ENCODE measurements at regions not wholly inside any gene's neighbourhood (a gene's known extent, or its start where the extent isn't known, plus 50 kb on each side); places are given as distances from the start of the nearest gene placed in this dataset.
A peak's percentile ranks its signal among the peaks of the same experiment; 100 is the strongest.
"Not testable (repeated sequence)": the region's sequence is repeated elsewhere in the genome, so short reads cannot be mapped to it uniquely, and the experiment has no call there.

DNA sequence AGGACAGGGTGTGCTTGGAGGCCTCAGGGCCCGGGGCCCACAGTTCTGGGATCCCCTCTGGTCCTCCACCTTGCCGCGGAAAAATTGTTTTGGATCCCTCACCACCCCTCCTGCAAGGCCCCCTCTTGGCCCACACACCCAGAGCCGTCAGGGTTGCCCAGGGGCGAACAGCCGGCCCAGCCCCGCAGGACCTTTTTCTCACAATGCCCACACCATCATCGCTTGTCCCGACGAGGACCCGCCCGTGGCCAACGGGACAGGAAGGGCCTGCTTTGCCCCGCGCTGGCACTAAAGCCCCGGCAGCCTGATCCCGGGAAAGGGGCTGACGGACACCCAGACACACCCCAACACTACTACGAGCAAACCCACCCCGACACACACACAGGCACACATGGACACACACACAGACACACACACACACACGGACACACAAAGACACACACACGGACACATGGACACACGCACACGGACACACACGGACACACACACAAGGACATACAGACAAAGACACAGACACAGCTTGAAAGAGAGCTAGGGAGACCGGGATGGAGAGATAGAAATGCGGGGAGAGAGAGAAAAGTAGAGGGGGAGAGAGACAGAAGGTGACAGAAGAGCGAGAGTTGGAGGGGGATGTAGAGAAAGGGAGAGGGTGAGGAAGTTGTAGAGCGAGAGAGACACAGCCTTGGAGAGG lies 1493.5 kb upstream of the DEFB115 start:
- intact Hi-C loops (cut with DNase I) = no loop called here
- Histone ChIP-seq H3K27me3 (ENCODE audit: control insufficient read depth, insufficient read depth, low read length) (no peaks in the 10 kb centered on the region), H3K36me3 (ENCODE audit: control insufficient read depth in 2 of 3, insufficient read depth in 3 of 3, low read length in 3 of 3) (no peaks in the 10 kb centered on the region), H3K4me1 (ENCODE audit: control insufficient read depth in 2 of 3, insufficient read depth in 2 of 3, low read depth in 1 of 3, low read length in 3 of 3) (no peaks in the 10 kb centered on the region), H3K9me3 (ENCODE audit: control insufficient read depth in 2 of 3, insufficient read depth in 1 of 3, low read length in 3 of 3) (no peaks in the 10 kb centered on the region), H3K9ac (ENCODE audit: low read length in 3 of 3) (no peak overlapping the region), H3K27ac (ENCODE audit: low read depth in 2 of 2, low read length in 2 of 2) (no peak overlapping the region), H3K4me3 (ENCODE audit: low read length in 3 of 3) (no peak overlapping the region)
- TF ChIP-seq, protein P1, sequence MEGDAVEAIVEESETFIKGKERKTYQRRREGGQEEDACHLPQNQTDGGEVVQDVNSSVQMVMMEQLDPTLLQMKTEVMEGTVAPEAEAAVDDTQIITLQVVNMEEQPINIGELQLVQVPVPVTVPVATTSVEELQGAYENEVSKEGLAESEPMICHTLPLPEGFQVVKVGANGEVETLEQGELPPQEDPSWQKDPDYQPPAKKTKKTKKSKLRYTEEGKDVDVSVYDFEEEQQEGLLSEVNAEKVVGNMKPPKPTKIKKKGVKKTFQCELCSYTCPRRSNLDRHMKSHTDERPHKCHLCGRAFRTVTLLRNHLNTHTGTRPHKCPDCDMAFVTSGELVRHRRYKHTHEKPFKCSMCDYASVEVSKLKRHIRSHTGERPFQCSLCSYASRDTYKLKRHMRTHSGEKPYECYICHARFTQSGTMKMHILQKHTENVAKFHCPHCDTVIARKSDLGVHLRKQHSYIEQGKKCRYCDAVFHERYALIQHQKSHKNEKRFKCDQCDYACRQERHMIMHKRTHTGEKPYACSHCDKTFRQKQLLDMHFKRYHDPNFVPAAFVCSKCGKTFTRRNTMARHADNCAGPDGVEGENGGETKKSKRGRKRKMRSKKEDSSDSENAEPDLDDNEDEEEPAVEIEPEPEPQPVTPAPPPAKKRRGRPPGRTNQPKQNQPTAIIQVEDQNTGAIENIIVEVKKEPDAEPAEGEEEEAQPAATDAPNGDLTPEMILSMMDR (IDR thresholded peaks at IDR 0.05; ENCODE audit: borderline replicate concordance, extremely low read depth, insufficient read depth) = no peak
- FAIRE-seq = no peak
- DNase-seq = no peak

DNA sequence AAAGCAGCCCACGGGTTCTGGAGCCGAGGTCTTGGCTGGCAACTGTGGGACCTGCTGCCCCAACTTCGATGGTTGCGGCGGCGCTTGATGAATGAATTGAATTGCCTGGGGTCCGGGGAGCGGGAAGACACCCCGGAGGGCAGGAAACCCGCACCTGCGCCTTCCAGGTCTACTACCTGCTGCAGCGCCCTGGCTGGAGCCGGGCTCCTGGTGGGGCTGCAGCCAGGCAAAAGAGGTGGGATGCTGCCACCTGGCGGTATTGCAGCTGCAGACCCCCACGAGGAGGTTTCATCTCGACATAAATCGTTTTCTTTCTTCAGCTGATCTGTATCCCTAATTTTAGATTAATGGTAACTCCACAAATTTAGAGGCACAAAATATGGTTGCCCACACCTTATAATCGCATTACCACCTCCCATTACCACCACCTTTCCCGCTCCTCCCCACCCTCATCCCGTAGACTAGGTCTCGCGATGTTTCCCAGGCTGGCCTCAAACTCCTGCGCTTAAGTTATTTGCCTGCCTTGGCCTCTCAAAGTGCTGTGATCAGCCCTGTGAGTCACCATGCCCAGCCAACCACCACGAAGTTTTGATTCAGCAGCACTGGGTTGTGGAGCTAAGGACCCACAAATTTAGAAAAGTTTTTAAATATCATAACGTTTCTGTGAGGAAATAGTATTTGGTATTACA lies 1492.4 kb upstream of the DEFB115 start:
- peak in 1 of 5 donors; percentile 58 for DNase-seq
- H3K27ac ChIP-seq (ENCODE audit: low read depth in 2 of 2, low read length in 2 of 2); H3K4me3 ChIP-seq (ENCODE audit: low read length in 3 of 3); intact Hi-C loops (cut with DNase I); H3K9me3 ChIP-seq (ENCODE audit: control insufficient read depth in 2 of 3, insufficient read depth in 1 of 3, low read length in 3 of 3); H3K9ac ChIP-seq (ENCODE audit: low read length in 3 of 3); H3K27me3 ChIP-seq (ENCODE audit: control insufficient read depth, insufficient read depth, low read length); FAIRE-seq; H3K36me3 ChIP-seq (ENCODE audit: control insufficient read depth in 2 of 3, insufficient read depth in 3 of 3, low read length in 3 of 3); H3K4me1 ChIP-seq (ENCODE audit: control insufficient read depth in 2 of 3, insufficient read depth in 2 of 3, low read depth in 1 of 3, low read length in 3 of 3): not testable (repeated sequence)
- TF ChIP-seq, protein P1 (IDR thresholded peaks at IDR 0.05; ENCODE audit: borderline replicate concordance, extremely low read depth, insufficient read depth) = peak; percentile 39

DNA sequence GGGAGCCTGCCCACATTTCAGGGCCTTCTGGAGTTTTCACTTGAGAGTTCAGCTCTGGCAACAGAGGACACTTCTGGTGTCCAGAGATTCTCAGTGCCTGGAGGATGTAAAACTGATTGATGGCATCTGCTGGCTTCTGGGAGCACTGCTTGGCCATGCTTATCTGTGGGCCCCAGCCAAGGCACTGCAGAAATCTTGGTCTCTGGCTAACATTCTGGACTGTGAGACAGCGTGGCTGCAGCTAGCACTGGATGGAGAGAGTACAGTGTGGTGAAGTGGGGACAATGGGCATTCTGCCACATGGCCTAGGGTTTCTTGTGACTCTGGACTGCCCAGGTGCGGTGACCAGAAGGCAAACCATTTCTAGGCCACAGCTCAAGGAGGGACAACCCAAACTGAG lies 1479.4 kb upstream of the DEFB115 start:
- intact Hi-C loops (cut with DNase I); H3K4me3 ChIP-seq (ENCODE audit: low read length in 3 of 3); H3K27ac ChIP-seq (ENCODE audit: low read depth in 2 of 2, low read length in 2 of 2); H3K36me3 ChIP-seq (ENCODE audit: control insufficient read depth in 2 of 3, insufficient read depth in 3 of 3, low read length in 3 of 3); H3K9ac ChIP-seq (ENCODE audit: low read length in 3 of 3); H3K27me3 ChIP-seq (ENCODE audit: control insufficient read depth, insufficient read depth, low read length); DNase-seq; H3K4me1 ChIP-seq (ENCODE audit: control insufficient read depth in 2 of 3, insufficient read depth in 2 of 3, low read depth in 1 of 3, low read length in 3 of 3); FAIRE-seq; H3K9me3 ChIP-seq (ENCODE audit: control insufficient read depth in 2 of 3, insufficient read depth in 1 of 3, low read length in 3 of 3): not testable (repeated sequence)

DNA sequence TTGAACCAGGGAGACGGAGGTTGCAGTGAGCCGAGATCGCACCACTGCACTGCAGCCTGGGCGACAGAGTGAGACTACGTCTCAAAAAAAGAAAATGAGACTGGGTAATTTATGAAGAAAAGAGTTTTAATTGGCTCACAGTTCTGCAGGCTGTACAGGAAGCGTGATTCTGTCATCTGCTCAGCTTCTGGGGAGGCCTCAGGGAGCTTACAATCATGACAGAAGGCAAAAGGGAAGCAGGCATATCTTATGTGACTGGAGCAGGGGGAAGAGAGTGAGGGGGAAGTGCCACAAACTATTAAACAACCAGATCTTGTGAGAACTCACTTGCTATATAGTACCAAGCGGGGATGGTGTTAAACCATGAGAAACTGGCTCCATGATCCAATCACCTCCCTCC lies 1476.2 kb upstream of the DEFB115 start:
- DNase-seq; H3K9ac ChIP-seq (ENCODE audit: low read length in 3 of 3); FAIRE-seq; H3K36me3 ChIP-seq (ENCODE audit: control insufficient read depth in 2 of 3, insufficient read depth in 3 of 3, low read length in 3 of 3); H3K4me3 ChIP-seq (ENCODE audit: low read length in 3 of 3); H3K27ac ChIP-seq (ENCODE audit: low read depth in 2 of 2, low read length in 2 of 2); H3K4me1 ChIP-seq (ENCODE audit: control insufficient read depth in 2 of 3, insufficient read depth in 2 of 3, low read depth in 1 of 3, low read length in 3 of 3); intact Hi-C loops (cut with DNase I); H3K27me3 ChIP-seq (ENCODE audit: control insufficient read depth, insufficient read depth, low read length); H3K9me3 ChIP-seq (ENCODE audit: control insufficient read depth in 2 of 3, insufficient read depth in 1 of 3, low read length in 3 of 3): not testable (repeated sequence)

DNA sequence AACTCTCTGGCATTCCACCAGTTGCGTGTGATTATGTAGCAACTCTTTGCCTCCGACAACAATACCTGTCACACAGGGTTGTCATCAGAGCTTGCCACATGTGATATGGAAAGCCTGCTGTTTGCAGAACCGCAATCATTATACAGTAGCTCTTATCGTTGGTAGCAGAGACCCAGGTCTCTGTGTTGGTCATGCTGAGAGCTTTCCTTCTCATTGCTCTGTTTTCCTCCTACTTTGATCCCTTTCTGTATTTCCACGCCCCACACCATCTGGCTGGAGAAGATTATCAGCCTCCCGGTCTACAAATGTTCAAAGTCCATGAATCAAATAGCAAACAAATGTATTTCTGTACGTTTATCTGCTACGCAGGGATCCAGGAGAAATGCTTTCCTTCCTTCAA lies 1475.6 kb upstream of the DEFB115 start:
- intact Hi-C loops (cut with DNase I); H3K27ac ChIP-seq (ENCODE audit: low read depth in 2 of 2, low read length in 2 of 2); H3K9ac ChIP-seq (ENCODE audit: low read length in 3 of 3); H3K36me3 ChIP-seq (ENCODE audit: control insufficient read depth in 2 of 3, insufficient read depth in 3 of 3, low read length in 3 of 3); H3K4me3 ChIP-seq (ENCODE audit: low read length in 3 of 3); H3K4me1 ChIP-seq (ENCODE audit: control insufficient read depth in 2 of 3, insufficient read depth in 2 of 3, low read depth in 1 of 3, low read length in 3 of 3); H3K9me3 ChIP-seq (ENCODE audit: control insufficient read depth in 2 of 3, insufficient read depth in 1 of 3, low read length in 3 of 3); H3K27me3 ChIP-seq (ENCODE audit: control insufficient read depth, insufficient read depth, low read length); DNase-seq; FAIRE-seq: not testable (repeated sequence)

DNA sequence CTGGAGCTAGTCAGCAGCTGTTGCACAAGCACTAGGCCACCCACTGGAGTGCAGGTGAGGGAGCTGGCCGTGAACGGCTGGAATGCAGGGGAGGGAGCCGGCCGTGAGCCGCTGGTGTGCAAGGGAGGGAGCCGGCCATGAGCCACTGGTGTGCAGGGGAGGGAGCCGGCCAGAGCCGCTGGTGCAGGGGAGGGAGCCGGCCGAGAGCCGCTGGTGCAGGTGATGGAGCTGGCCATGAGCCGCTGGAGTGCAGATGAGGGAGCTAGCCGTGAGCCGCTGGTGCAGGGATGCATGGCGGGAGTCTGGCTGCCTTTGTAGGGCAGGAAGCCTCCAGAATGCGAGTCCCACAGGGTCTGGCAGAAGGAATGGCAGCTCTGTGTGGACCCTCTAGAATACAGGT lies 1470.0 kb upstream of the DEFB115 start:
- intact Hi-C loops (cut with DNase I); H3K27ac ChIP-seq (ENCODE audit: low read depth in 2 of 2, low read length in 2 of 2); H3K9ac ChIP-seq (ENCODE audit: low read length in 3 of 3); FAIRE-seq; DNase-seq; H3K9me3 ChIP-seq (ENCODE audit: control insufficient read depth in 2 of 3, insufficient read depth in 1 of 3, low read length in 3 of 3); H3K4me1 ChIP-seq (ENCODE audit: control insufficient read depth in 2 of 3, insufficient read depth in 2 of 3, low read depth in 1 of 3, low read length in 3 of 3); H3K27me3 ChIP-seq (ENCODE audit: control insufficient read depth, insufficient read depth, low read length); H3K36me3 ChIP-seq (ENCODE audit: control insufficient read depth in 2 of 3, insufficient read depth in 3 of 3, low read length in 3 of 3); H3K4me3 ChIP-seq (ENCODE audit: low read length in 3 of 3): not testable (repeated sequence)

All from kidney (tissue), 13 donors.